Epithelial cell of esophagus (primary cell): ENCODE measurements at regions not wholly inside any gene's neighbourhood (a gene's known extent, or its start where the extent isn't known, plus 50 kb on each side); places are given as distances from the start of the nearest gene placed in this dataset.

ENCODE experiments used
- DNase-seq: peaks from one replicate; pipeline ENCODE4 v3.0.0; 2010; ENCODE audit warnings: low read depth
- H3K4me3 ChIP-seq: 2 replicates; pipeline ENCODE4 v1.5.1; 2011; ENCODE audit warnings: mild to moderate bottlenecking, low read length, control low read depth
- CTCF ChIP-seq: IDR thresholded peaks from 2 replicates; pipeline ENCODE4 v1.5.1; 2011; ENCODE audit warnings: low read depth, mild to moderate bottlenecking, low read length, control low read depth, inconsistent platforms; ENCODE audit not compliant: insufficient read depth; ENCODE audit errors: missing control alignments

GRCh38 chr6:113668641-113669408 is 188.3 kb upstream of the MARCKS start:
- no peak for TF ChIP-seq CTCF
- no peak overlapping the region for H3K4me3 ChIP-seq
- no peak for DNase-seq

GRCh38 chr6:113669606-113670005 is 187.5 kb upstream of the MARCKS start:
- no peak overlapping the region for H3K4me3 ChIP-seq
- no peak for TF ChIP-seq CTCF
- no peak for DNase-seq

GRCh38 chr6:113671421-113671820 is 185.7 kb upstream of the MARCKS start:
- no peak for TF ChIP-seq CTCF
- no peak overlapping the region for H3K4me3 ChIP-seq
- DNase-seq: peak; percentile 20

GRCh38 chr6:113672491-113673149 is 184.5 kb upstream of the MARCKS start:
- no peak overlapping the region for H3K4me3 ChIP-seq
- DNase-seq: no peak
- no peak for TF ChIP-seq CTCF

GRCh38 chr6:113674075-113674474 is 183.1 kb upstream of the MARCKS start:
- no peak overlapping the region for H3K4me3 ChIP-seq
- TF ChIP-seq CTCF: no peak
- no peak for DNase-seq

GRCh38 chr6:113676057-113676456 is 181.1 kb upstream of the MARCKS start:
- no peak for TF ChIP-seq CTCF
- no peak overlapping the region for H3K4me3 ChIP-seq
- DNase-seq: no peak

- no peak for TF ChIP-seq CTCF
- DNase-seq: no peak
- H3K4me3 ChIP-seq: no peak overlapping the region
These were observed 180.2 kb upstream of the MARCKS start for GRCh38 chr6:113676968-113677367.
